ENCODE measurements at regions not wholly inside any gene's neighbourhood (a gene's known extent, or its start where the extent isn't known, plus 50 kb on each side); places are given as distances from the start of the nearest gene placed in this dataset.

GRCh38 chr6:14711704-14712379 lies 534.0 kb upstream of the JARID2 start:
- in situ Hi-C loops (cut with MboI; ENCODE audit: low pct_unique_long_range_greater_than_20kb, low sequenced_read_pairs, unreplicated experiment) = no loop called here
- TF ChIP-seq, protein P1, sequence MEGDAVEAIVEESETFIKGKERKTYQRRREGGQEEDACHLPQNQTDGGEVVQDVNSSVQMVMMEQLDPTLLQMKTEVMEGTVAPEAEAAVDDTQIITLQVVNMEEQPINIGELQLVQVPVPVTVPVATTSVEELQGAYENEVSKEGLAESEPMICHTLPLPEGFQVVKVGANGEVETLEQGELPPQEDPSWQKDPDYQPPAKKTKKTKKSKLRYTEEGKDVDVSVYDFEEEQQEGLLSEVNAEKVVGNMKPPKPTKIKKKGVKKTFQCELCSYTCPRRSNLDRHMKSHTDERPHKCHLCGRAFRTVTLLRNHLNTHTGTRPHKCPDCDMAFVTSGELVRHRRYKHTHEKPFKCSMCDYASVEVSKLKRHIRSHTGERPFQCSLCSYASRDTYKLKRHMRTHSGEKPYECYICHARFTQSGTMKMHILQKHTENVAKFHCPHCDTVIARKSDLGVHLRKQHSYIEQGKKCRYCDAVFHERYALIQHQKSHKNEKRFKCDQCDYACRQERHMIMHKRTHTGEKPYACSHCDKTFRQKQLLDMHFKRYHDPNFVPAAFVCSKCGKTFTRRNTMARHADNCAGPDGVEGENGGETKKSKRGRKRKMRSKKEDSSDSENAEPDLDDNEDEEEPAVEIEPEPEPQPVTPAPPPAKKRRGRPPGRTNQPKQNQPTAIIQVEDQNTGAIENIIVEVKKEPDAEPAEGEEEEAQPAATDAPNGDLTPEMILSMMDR (IDR thresholded peaks at IDR 0.05; ENCODE audit: extremely low read depth, insufficient read depth, missing control alignments) = no peak
- no peak for DNase-seq (ENCODE audit: low spot score)

DNA sequence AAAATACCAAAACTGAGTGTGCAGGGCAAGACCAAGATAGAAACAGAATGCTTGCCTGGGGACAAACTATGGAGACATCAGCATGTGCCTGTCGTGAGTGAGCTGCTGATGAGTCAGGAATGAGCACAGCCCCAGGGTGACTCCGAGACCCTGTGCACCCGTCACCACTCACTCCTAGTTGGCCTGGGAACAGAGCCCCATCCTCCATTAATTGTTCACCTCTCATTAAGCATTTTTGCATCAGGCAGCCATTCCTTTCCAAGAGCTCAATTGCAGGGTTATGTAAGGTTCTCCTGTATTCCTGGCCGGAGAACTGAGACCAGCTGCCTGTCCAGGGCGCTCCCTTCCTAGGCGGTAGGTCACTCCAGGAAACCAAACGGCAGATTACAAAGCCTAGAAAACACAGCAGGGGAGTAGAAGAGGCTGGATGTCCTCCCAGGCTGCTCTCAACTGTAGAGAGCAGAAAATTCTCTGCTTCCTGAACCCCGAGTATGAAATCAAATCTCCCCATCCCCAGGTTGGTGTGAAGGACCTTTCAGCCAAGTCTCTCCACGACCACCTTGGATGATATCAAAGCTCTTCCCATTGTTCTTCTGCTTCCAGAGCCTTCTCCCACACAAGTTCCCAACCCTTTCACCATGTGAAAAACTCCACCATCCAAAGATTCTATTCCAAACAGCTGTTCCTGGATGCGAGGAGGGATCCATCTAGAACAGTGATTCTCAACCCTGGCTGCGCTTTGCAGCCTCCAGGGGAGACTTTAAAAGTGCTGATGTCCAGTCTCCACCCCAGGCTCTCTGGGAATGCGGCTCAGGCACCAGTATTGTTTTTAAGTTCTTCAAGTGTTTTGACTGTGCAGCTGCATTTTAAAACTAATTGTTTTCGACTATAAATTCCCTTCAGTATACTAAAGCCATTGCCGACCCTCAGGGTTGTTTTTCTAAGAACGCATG lies 532.6 kb upstream of the JARID2 start:
- TF ChIP-seq, protein P1 (IDR thresholded peaks at IDR 0.05; ENCODE audit: extremely low read depth, insufficient read depth, missing control alignments) = no peak
- in situ Hi-C loops (cut with MboI; ENCODE audit: low pct_unique_long_range_greater_than_20kb, low sequenced_read_pairs, unreplicated experiment) = no loop called here
- no peak for DNase-seq (ENCODE audit: low spot score)

DNA sequence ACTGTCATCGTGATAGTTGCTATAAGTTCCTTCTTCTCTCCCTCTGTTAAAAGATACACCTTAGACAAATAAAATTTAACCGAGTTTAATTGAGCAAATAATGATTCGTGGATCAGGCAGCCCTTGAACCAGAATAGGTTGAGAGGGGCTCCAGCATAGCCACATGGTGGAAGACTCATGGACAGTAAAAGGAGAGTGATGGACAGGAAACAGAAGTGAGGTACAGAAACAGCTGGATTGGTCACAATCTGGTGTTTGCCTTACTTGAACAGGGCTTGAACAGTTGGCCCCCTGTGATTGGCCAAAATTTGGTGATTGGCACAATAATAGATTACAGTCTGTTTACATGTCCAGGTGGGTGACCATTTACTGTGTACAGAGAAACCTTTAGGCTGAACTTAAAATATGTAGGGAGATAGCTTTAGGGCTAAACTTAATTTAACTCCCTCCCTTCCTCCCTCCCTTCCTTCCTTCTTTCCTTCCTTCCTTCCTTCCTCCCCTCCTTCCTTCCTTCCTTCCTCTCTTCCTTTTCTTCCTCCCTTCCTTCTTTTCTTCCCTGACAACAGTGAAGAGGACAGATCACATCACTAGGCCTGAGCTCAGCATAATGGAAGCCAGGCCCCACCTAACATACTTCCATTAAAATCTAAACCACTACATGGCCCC lies 531.8 kb upstream of the JARID2 start:
- in situ Hi-C loops (cut with MboI; ENCODE audit: low pct_unique_long_range_greater_than_20kb, low sequenced_read_pairs, unreplicated experiment) = no loop called here
- no peak for DNase-seq (ENCODE audit: low spot score)
- TF ChIP-seq, protein P1 (IDR thresholded peaks at IDR 0.05; ENCODE audit: extremely low read depth, insufficient read depth, missing control alignments) = no peak

DNA sequence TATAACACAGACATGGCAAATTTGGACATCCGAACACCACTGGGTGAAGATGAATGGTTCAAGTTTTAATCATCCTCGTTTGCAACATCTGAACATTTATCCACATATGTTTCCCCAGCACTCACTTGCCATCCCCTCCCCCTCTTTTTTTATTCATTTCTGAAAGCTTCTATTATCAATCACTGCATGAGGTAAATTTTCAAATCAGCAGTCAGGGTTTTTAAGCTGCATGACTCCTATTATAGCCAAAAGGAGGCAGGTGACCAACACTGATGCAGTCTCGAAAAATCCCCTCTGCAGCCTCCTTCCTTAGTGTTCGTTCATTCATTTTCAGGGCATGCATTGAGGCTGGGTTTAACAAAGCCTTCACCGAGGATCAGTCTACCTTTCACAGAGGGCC lies 530.8 kb upstream of the JARID2 start:
- TF ChIP-seq, protein P1 (IDR thresholded peaks at IDR 0.05; ENCODE audit: extremely low read depth, insufficient read depth, missing control alignments) = no peak
- in situ Hi-C loops (cut with MboI; ENCODE audit: low pct_unique_long_range_greater_than_20kb, low sequenced_read_pairs, unreplicated experiment) = no loop called here
- no peak for DNase-seq (ENCODE audit: low spot score)

GRCh38 chr6:14716499-14717146 lies 529.2 kb upstream of the JARID2 start:
- TF ChIP-seq, protein P1 (IDR thresholded peaks at IDR 0.05; ENCODE audit: extremely low read depth, insufficient read depth, missing control alignments) = no peak
- in situ Hi-C loops (cut with MboI; ENCODE audit: low pct_unique_long_range_greater_than_20kb, low sequenced_read_pairs, unreplicated experiment) = no loop called here
- no peak for DNase-seq (ENCODE audit: low spot score)

DNA sequence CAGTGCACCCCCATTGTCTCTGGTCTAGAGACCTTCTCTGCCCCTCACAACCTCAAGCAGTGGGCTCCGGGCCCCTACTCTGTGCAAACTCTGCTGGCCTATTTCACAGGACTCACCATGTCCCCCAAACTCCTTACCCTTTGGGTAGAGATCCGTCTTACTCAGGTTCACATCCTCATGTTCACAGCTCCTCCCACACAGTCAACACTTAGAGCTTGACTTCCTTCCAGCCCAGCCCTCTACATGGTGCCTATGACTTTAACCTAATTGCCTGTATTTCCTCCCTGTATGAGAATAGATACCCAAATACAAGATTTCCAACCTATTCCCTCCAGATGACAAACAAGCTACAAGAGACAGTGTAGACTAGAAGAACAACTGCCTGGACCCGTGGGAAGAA lies 528.6 kb upstream of the JARID2 start:
- TF ChIP-seq, protein P1 (IDR thresholded peaks at IDR 0.05; ENCODE audit: extremely low read depth, insufficient read depth, missing control alignments) = no peak
- DNase-seq (ENCODE audit: low spot score) = no peak
- in situ Hi-C loops (cut with MboI; ENCODE audit: low pct_unique_long_range_greater_than_20kb, low sequenced_read_pairs, unreplicated experiment) = no loop called here

All from GM13977 (cell line).